Left ventricle myocardium inferior (tissue), 1 donor: ENCODE measurements at regions not wholly inside any gene's neighbourhood (a gene's known extent, or its start where the extent isn't known, plus 50 kb on each side); places are given as distances from the start of the nearest gene placed in this dataset.

ENCODE experiments used
- DNase-seq: peaks from one replicate; pipeline ENCODE4 v3.0.0-alpha.2; 2020
- H3K27ac ChIP-seq: fragments of 200-600 bp; replicated peaks from 2 replicates; pipeline ENCODE4 v1.8.0; 2021
- H3K27me3 ChIP-seq: fragments of 200-600 bp; 2 replicates; pipeline ENCODE4 v1.8.0; 2021; ENCODE audit warnings: low read depth
- H3K36me3 ChIP-seq: fragments of 200-600 bp; 2 replicates; pipeline ENCODE4 v1.8.0; 2021
- H3K4me1 ChIP-seq: fragments of 200-600 bp; 2 replicates; pipeline ENCODE4 v1.8.0; 2021
- H3K4me3 ChIP-seq: fragments of 200-600 bp; 2 replicates; pipeline ENCODE4 v1.8.0; 2021; ENCODE audit warnings: mild to moderate bottlenecking, moderate library complexity
- H3K9me3 ChIP-seq: fragments of 200-600 bp; replicated peaks from 2 replicates; pipeline ENCODE4 v1.8.0; 2021
- CTCF ChIP-seq: fragments of 200-600 bp; IDR thresholded peaks from 2 replicates; pipeline ENCODE4 v1.8.0; 2021; ENCODE audit warnings: antibody characterized with exemption, mild to moderate bottlenecking, borderline replicate concordance
- intact Hi-C: fragments of 100-400 bp; cut with micrococcal nuclease; formaldehyde crosslinking; loops from one replicate; pipeline ENCODE4 v1.11.0; 2022
- donor health status: DM: no; HTN: yes; CAD: no; lungs with severe emphysema.

- Histone ChIP-seq H3K36me3 (peaks cover 3% of the 10 kb centered on the region), H3K9me3 (peaks cover 31% of the 10 kb centered on the region), H3K27ac (no peak overlapping the region), H3K4me3 (no peak overlapping the region), H3K27me3 (peaks cover 19% of the 10 kb centered on the region), H3K4me1 (no peaks in the 10 kb centered on the region)
- TF ChIP-seq CTCF: no peak
- DNase-seq: no peak
- intact Hi-C loops: no loop called here
Observed at GRCh38 chr14:104244221-104245011, 106.0 kb downstream of the KIF26A start.

GRCh38 chr14:104245075-104245474 lies 106.7 kb downstream of the KIF26A start:
- H3K27me3 ChIP-seq: peaks cover 17% of the 10 kb centered on the region
- peaks cover 31% of the 10 kb centered on the region for H3K9me3 ChIP-seq
- H3K27ac ChIP-seq: no peak overlapping the region
- no peak overlapping the region for H3K4me3 ChIP-seq
- no peak for TF ChIP-seq CTCF
- no peak for DNase-seq
- no peaks in the 10 kb centered on the region for H3K4me1 ChIP-seq
- intact Hi-C loops: no loop called here
- H3K36me3 ChIP-seq: peaks cover 3% of the 10 kb centered on the region

GRCh38 chr14:104245723-104246122 lies 107.3 kb downstream of the KIF26A start:
- no peak overlapping the region for H3K27ac ChIP-seq
- no peak for TF ChIP-seq CTCF
- H3K4me3 ChIP-seq: no peak overlapping the region
- H3K4me1 ChIP-seq: no peaks in the 10 kb centered on the region
- intact Hi-C loops: no loop called here
- H3K36me3 ChIP-seq: peaks cover 3% of the 10 kb centered on the region
- no peak for DNase-seq
- H3K9me3 ChIP-seq: peaks cover 31% of the 10 kb centered on the region
- H3K27me3 ChIP-seq: peaks cover 11% of the 10 kb centered on the region

- Histone ChIP-seq H3K27ac (no peak overlapping the region), H3K4me3 (no peak overlapping the region), H3K4me1 (no peaks in the 10 kb centered on the region), H3K36me3 (peaks cover 3% of the 10 kb centered on the region), H3K9me3 (peaks cover 31% of the 10 kb centered on the region), H3K27me3 (peaks cover 11% of the 10 kb centered on the region)
- intact Hi-C loops: no loop called here
- DNase-seq: no peak
- no peak for TF ChIP-seq CTCF
Observed at GRCh38 chr14:104246401-104247335, 108.3 kb downstream of the KIF26A start.

GRCh38 chr14:104247336-104248202 lies 109.2 kb downstream of the KIF26A start:
- no peak overlapping the region for H3K27ac ChIP-seq
- H3K27me3 ChIP-seq: peaks cover 11% of the 10 kb centered on the region
- no peak overlapping the region for H3K4me3 ChIP-seq
- no peak for TF ChIP-seq CTCF
- peaks cover 3% of the 10 kb centered on the region for H3K36me3 ChIP-seq
- intact Hi-C loops: no loop called here
- peaks cover 31% of the 10 kb centered on the region for H3K9me3 ChIP-seq
- no peak for DNase-seq
- H3K4me1 ChIP-seq: no peaks in the 10 kb centered on the region
